K562 (cell line): ENCODE measurements at regions not wholly inside any gene's neighbourhood (a gene's known extent, or its start where the extent isn't known, plus 50 kb on each side); places are given as distances from the start of the nearest gene placed in this dataset.

Experiments used
- ATAC-seq: fragments of 200-7000 bp; cut with Tn5 transposase; 3 replicates; pipeline ENCODE4 v1.9.1; 2020; ENCODE audit warnings: moderate library complexity
- BruUV-seq: library from RNA; stranded (reverse); fragments of 400-500 nt; replicated peaks from 2 replicates; lab custom pipeline; 2021; lab: Mats Ljungman, UMichigan
- CTCF ChIA-PET: fragments of 300-600 bp; formaldehyde crosslinking; extraction: SDS; loops from one replicate; lab custom pipeline; 2021; ENCODE audit warnings: low intra/inter-chr PET ratio; lab: Yijun Ruan, JAX
- POLR2A ChIA-PET: fragments of 300-600, 350-650 bp; sonication (Branson Sonifier 250); formaldehyde crosslinking; extraction: SDS; loops from one replicate; lab custom pipeline; 2021; ENCODE audit warnings: antibody characterized with exemption, inconsistent platforms; lab: Yijun Ruan, JAX
- DNase-seq, 4 experiments: peaks; one replicate each; pipeline versions ENCODE4 v3.0.0 to v3.0.0-alpha.2; 2011 to 2018; ENCODE audit warnings: low spot score in 3 of 4, mixed read lengths in 3 of 4; ENCODE audit errors: extremely low read depth in 1 of 4
- FAIRE-seq: peaks from 2 replicates; lab custom pipeline; 2011; peaks lifted over from hg19 to GRCh38; lab: Jason Lieb, UNC
- H2AFZ ChIP-seq: 2 replicates; pipeline ENCODE4 v1.6.0; 2011; ENCODE audit warnings: low read depth, low read length, control low read depth, inconsistent platforms
- H3K27ac ChIP-seq: fragments of 200-600 bp; 3 replicates; pipeline ENCODE4 v1.8.0; 2011; ENCODE audit warnings: low read depth, mild to moderate bottlenecking, control low read depth, inconsistent platforms, low read length, moderate library complexity, mixed read lengths; ENCODE audit errors: extremely low read depth
- H3K27me3 ChIP-seq, 2 experiments: fragments of 300-600 bp in 1 of 2; 2 replicates in 1 of 2; 3 replicates in 1 of 2; pipeline versions ENCODE4 v1.6.0 to v1.8.0; 2011; ENCODE audit warnings: inconsistent platforms in 2 of 2, low read length in 2 of 2, mild to moderate bottlenecking in 1 of 2, mixed read lengths in 1 of 2, moderate library complexity in 1 of 2; ENCODE audit not compliant: control insufficient read depth in 2 of 2, insufficient read depth in 2 of 2
- H3K36me3 ChIP-seq: fragments of 300-600 bp; 3 replicates; pipeline ENCODE4 v1.8.0; 2011; ENCODE audit warnings: mild to moderate bottlenecking, low read length, inconsistent platforms; ENCODE audit not compliant: control insufficient read depth, insufficient read depth
- H3K4me1 ChIP-seq, 2 experiments: fragments of 200-600 bp in 1 of 2; replicated peaks in 1 of 2; 2 replicates in 1 of 2; 3 replicates in 1 of 2; pipeline versions ENCODE4 v1.5.1 to v1.8.0; 2011; ENCODE audit warnings: inconsistent platforms in 2 of 2, low read length in 2 of 2, mild to moderate bottlenecking in 1 of 2, mixed read lengths in 1 of 2, moderate library complexity in 1 of 2; ENCODE audit not compliant: control insufficient read depth in 2 of 2, insufficient read depth in 2 of 2
- H3K4me2 ChIP-seq: 2 replicates; pipeline ENCODE4 v1.6.1; 2011; ENCODE audit warnings: low read length, control low read depth, inconsistent platforms, mixed read lengths; ENCODE audit not compliant: insufficient read depth
- H3K4me3 ChIP-seq: fragments of 200-600 bp; sonication (generic), shearing (Covaris generic); 2 replicates; pipeline ENCODE4 v1.5.1; 2016; ENCODE audit warnings: control low read depth, inconsistent platforms
- H3K79me2 ChIP-seq: fragments of 200-600 bp; 3 replicates; pipeline ENCODE4 v1.8.0; 2011; ENCODE audit warnings: low read length, inconsistent platforms; ENCODE audit not compliant: control insufficient read depth, insufficient read depth
- H3K9ac ChIP-seq, 2 experiments: 2 replicates each; pipeline versions ENCODE4 v1.6.0 to v1.6.1; 2011; ENCODE audit warnings: low read depth in 2 of 2, low read length in 2 of 2, control low read depth in 1 of 2, inconsistent platforms in 1 of 2, mild to moderate bottlenecking in 1 of 2, mixed read lengths in 1 of 2; ENCODE audit not compliant: insufficient read depth in 1 of 2
- H3K9me1 ChIP-seq: one replicate; pipeline ENCODE4 v1.6.0; 2011; ENCODE audit warnings: inconsistent platforms, mild to moderate bottlenecking, low read length, moderate library complexity; ENCODE audit not compliant: control insufficient read depth, insufficient read depth
- H3K9me3 ChIP-seq: replicated peaks from 2 replicates; pipeline ENCODE4 v1.5.1; 2011; ENCODE audit warnings: low read depth, low read length, inconsistent platforms; ENCODE audit not compliant: control insufficient read depth, insufficient read depth
- H4K20me1 ChIP-seq: replicated peaks from 2 replicates; pipeline ENCODE4 v1.6.1; 2011; ENCODE audit warnings: low read length, inconsistent platforms, mixed read lengths; ENCODE audit not compliant: control insufficient read depth, insufficient read depth
- KAT2B ChIP-seq: IDR thresholded peaks from one replicate; pipeline ENCODE4 v1.6.1; 2012; ENCODE audit warnings: low read depth, mild to moderate bottlenecking, control low read depth, inconsistent platforms, low read length, moderate library complexity
- NR3C1 ChIP-seq: sonication (generic); formaldehyde crosslinking; IDR thresholded peaks from 2 replicates; pipeline ENCODE4 v1.8.1; 2022; ENCODE audit warnings: missing genetic modification reagents
- PML ChIP-seq: IDR thresholded peaks from 2 replicates; pipeline ENCODE4 v1.6.1; 2012; ENCODE audit warnings: low read length, inconsistent platforms
- RBFOX2 ChIP-seq: fragments of 200-400 bp; formaldehyde crosslinking; IDR thresholded peaks from 2 replicates; pipeline ENCODE4 v1.6.1; 2017; ENCODE audit warnings: low read depth, mild to moderate bottlenecking, low read length, moderate library complexity
- ZNF263 ChIP-seq: sonication (generic); formaldehyde crosslinking; IDR thresholded peaks from 2 replicates; pipeline ENCODE4 v1.8.0; 2022; ENCODE audit warnings: mild to moderate bottlenecking, missing genetic modification reagents, borderline replicate concordance
- WGBS: fragments of 100-300 bp; shearing (Covaris generic); methylation state at CpG from one replicate; pipeline ENCODE4 v1.1.6; 2016; ENCODE audit warnings: low coverage, mixed read lengths; ENCODE audit not compliant: insufficient coverage; ENCODE audit errors: missing lambda C conversion rate; 5-methylcytosine and 5-hydroxymethylcytosine counted together
- in situ Hi-C: fragments of 300-500 bp; cut with MboI; formaldehyde crosslinking; loops from 4 replicates; pipeline ENCODE4 v1.15.0; 2018; ENCODE audit warnings: inconsistent platforms, mixed read lengths
- intact Hi-C: fragments of 100-400 bp; cut with micrococcal nuclease; formaldehyde crosslinking; loops from 2 replicates; pipeline ENCODE4 v1.14.2; 2022
- TF ChIP-seq, protein P1 (sequence below): sonication (generic); formaldehyde crosslinking; IDR thresholded peaks from 2 replicates; pipeline ENCODE4 v1.9.0; 2022; ENCODE audit warnings: mild to moderate bottlenecking, missing genetic modification reagents
- TF ChIP-seq, protein P2 (sequence below): fragments of 250-450 bp; sonication (Bioruptor Pico); IDR thresholded peaks from 2 replicates; pipeline ENCODE4 v1.4.0; 2020; ENCODE audit warnings: borderline replicate concordance

GRCh38 chr3:171956181-171956683, 83.1 kb upstream of the FNDC3B start:
- BruUV-seq, result no TSS peak
- POLR2A ChIA-PET, result interaction anchor here (2.0 kb wide), 1 partner anchor 86 kb away, joined by 6 read pairs; no protein-coding TSS in a partner anchor
- WGBS, result 49% methylated on average over 13 of the region's 13 CpGs

More at GRCh38 chr3:171956181-171956683, 83.1 kb upstream of the FNDC3B start:
- TF ChIP-seq PML, result no peak
- TF ChIP-seq NR3C1, result no peak
- TF ChIP-seq ZNF263 (CRISPR knock-in tag), result peak; percentile 65; the same call in 1 of the 2 replicates
- TF ChIP-seq, protein P1, sequence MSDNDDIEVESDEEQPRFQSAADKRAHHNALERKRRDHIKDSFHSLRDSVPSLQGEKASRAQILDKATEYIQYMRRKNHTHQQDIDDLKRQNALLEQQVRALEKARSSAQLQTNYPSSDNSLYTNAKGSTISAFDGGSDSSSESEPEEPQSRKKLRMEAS (CRISPR knock-in tag), result peak; percentile 3; the same call in 1 of the 2 replicates
- TF ChIP-seq, protein P2, sequence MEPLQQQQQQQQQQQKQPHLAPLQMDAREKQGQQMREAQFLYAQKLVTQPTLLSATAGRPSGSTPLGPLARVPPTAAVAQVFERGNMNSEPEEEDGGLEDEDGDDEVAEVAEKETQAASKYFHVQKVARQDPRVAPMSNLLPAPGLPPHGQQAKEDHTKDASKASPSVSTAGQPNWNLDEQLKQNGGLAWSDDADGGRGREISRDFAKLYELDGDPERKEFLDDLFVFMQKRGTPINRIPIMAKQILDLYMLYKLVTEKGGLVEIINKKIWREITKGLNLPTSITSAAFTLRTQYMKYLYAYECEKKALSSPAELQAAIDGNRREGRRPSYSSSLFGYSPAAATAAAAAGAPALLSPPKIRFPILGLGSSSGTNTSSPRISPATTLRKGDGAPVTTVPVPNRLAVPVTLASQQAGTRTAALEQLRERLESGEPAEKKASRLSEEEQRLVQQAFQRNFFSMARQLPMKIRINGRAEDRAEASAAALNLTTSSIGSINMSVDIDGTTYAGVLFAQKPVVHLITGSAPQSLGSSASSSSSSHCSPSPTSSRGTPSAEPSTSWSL, result no peak
- TF ChIP-seq RBFOX2, result 0 out of 2 replicates have a peak, but pooled peaks have one; percentile 16
- TF ChIP-seq KAT2B, result no peak
- TF ChIP-seq, all 486 proteins: peak for 3
- in situ Hi-C loops, result no loop called here
- ATAC-seq (peak; percentile 6), DNase-seq (no peak), FAIRE-seq (no peak)
- CTCF ChIA-PET, result no interaction called here
- Histone ChIP-seq H2AFZ (peak overlapping the region; percentile 61), H3K9me1 (no peaks in the 10 kb centered on the region), H3K36me3 (no peaks in the 10 kb centered on the region), H4K20me1 (no peaks in the 10 kb centered on the region), H3K4me1 (peaks cover 11 to 39% of the 10 kb centered on the region in 2 experiments; a peak in 4 of 5 replicates), H3K27ac (peak overlapping the region; percentile 66; the same call in 2 of the 3 replicates), H3K4me2 (peak overlapping the region; percentile 39), H3K4me3 (no peak overlapping the region), H3K9me3 (no peaks in the 10 kb centered on the region), H3K27me3 (no peaks in the 10 kb centered on the region), H3K9ac (peak overlapping the region in 1 of 2 experiments; percentile 37; a peak in 1 of 4 replicates), H3K79me2 (no peaks in the 10 kb centered on the region)
- intact Hi-C loops, result loop anchor here (2.0 kb wide), 1 partner anchor 83 kb away; the partner anchor contains the start of gene FNDC3B
